GM21367 (cell line): ENCODE measurements at regions not wholly inside any gene's neighbourhood (a gene's known extent, or its start where the extent isn't known, plus 50 kb on each side); places are given as distances from the start of the nearest gene placed in this dataset.

Experiments
- ATAC-seq: cut with Tn5 transposase; IDR thresholded peaks from one replicate; pipeline ENCODE4 v1.9.1; 2021; ENCODE audit not compliant: unreplicated experiment

DNA sequence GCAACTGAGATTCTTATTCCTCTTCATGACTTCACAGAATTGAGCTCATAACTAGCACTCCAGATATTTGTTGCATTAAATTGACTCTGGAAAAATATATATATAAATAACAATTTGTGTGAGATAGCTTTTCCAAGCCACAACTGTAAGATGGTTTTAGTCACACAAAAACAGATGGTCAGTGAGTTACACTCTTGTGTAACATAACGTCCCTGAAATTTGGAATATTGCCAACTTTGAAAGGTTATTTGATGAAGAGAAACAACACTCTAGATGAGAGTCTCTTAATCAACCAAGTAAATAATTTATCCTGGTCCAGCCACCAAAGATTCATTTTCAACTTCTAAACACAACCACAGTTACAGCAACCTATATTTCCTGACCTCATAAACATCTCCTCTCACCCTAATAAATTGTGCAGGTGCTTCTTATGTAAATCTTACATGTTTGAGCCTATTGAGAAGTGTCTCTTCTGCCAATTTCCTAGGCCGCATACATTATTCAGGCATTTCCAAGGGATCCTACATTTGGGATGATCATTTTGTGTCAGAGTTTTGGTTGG, 84.9 kb upstream of the ACP3 start:
- no peak for ATAC-seq

GRCh38 chr3:132236701-132237651, 80.2 kb upstream of the ACP3 start:
- peak; percentile 82 for ATAC-seq

GRCh38 chr3:132237652-132238032, 79.6 kb upstream of the ACP3 start:
- ATAC-seq: no peak

GRCh38 chr3:132239587-132239986, 77.6 kb upstream of the ACP3 start:
- ATAC-seq: no peak

GRCh38 chr3:132241776-132242514, 75.3 kb upstream of the ACP3 start:
- no peak for ATAC-seq

- ATAC-seq: no peak
Measured at GRCh38 chr3:132242790-132243189, 74.4 kb upstream of the ACP3 start.

DNA sequence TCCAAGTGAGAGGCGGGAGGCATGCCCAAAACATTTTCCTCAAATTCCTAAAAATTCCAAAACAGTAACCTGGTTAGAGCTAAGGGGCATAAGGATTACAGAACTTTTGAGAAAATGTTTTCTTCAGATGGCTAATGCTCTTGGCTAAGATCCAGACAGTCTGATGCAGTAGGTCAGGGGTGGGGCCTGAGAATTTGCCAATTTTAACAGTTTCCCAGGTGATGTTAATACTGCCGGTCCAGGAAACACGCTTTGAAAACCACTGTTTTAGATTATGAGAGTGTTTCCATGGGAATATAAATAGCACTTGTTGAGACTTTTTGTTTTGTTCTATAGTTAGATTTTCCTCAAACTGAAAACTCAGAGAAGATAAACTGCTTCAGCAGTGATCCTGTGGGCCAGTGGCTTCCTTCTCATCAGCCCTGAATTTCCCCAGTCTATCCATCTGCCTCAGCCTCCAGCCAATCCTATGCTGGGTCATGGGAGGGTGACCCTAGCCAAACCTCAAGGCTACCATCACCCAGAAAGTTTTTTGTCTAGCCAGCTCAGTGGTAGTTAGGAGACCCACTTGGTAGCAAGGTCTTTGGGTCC, 71.6 kb upstream of the ACP3 start:
- no peak for ATAC-seq

DNA sequence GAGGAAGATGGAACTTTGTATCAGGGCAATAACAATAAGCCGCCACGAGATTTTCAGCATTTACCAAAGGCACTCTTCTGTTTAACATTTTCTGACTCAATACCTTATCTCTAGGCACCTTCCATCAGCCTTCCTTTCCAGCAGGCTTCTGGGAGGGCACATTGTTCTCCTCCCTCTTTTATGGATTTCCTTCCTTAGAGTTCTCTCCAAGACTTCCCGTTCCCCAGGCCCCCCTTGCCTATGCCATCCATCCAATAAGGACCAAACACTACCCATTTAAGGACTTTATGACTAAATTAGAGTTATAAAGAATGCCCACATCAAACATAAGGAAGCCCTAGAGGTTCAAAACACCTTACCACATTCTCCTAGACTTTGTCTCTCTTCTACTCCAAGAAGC, 71.0 kb upstream of the ACP3 start:
- no peak for ATAC-seq

- no peak for ATAC-seq
Measured at GRCh38 chr3:132247211-132247610, 70.0 kb upstream of the ACP3 start.

DNA sequence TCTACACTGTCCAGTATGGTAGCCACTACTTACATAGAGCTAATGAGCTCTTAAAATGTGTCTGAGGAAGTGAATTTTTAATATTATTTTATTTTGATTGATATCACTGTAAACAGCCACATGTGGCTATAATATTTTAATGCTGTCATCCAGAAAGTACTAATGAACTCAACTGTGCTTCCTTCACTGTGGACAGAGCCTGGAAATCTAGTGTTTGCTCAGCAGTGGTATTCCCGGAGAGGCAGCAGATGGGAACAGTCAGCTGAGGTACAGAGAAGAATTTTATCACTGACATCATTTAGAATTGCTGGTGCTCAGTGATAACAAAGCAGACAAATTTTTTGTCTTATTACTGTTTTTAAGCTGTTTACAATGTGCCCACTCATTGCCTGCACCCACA, 68.7 kb upstream of the ACP3 start:
- no peak for ATAC-seq

DNA sequence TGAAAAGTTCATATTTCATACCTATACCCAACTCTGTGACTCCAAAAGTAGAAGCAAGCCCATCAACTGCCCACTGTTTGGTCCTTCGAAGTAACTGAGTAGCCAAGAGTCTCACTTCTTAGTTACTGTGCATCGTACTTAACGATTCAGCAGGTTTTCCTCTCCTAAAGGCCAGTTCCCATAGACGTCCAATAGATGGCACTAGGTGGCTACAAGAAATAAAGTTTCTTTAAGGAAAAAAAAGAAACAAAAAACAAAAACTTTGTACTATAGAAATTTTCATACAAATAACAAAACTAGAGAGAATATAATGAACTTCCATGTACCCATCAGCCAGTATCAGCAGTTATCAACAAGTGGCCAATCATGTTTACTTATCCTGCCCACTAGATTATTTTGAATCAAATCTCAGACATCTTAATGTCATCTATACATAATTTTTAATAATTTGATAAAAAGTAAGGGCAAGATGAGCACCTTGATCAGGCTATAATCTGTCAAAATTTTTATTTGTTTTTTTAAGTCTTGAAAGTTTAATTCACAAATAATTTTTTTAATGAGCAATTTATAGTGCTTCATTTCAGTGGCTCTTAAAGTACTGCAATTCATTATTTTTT, 63.8 kb upstream of the ACP3 start:
- peak; percentile 57 for ATAC-seq

DNA sequence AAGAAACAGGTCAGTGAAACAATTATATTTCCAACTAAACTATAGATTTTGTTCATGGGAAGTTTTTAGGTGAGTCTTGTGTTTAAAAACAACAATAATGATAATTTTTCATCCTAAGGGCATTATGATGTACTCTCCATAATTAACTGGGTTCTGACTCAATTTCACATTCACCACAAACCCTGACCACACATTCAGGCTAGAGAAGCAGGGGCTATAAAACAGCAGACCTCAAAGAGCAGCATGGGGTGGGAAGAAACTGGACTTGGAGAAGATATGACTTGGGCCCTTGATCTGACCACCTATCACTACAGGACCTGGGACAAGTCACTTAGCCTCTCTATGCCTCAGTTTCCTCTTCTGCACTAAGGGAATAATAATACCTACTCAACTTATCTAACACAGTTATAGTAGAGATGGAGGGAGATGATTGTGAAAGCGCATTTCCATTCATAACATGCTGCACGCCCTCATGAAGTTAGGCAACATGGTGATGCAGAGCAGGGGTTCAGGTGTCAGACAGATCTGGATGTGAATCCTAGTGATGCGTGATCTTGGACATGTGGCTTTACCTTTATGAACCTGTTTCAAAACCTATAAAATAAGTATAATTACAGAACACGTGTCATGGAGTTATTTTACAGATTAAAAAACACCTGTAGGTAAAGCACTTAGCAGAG, 63.0 kb upstream of the ACP3 start:
- ATAC-seq: no peak

DNA sequence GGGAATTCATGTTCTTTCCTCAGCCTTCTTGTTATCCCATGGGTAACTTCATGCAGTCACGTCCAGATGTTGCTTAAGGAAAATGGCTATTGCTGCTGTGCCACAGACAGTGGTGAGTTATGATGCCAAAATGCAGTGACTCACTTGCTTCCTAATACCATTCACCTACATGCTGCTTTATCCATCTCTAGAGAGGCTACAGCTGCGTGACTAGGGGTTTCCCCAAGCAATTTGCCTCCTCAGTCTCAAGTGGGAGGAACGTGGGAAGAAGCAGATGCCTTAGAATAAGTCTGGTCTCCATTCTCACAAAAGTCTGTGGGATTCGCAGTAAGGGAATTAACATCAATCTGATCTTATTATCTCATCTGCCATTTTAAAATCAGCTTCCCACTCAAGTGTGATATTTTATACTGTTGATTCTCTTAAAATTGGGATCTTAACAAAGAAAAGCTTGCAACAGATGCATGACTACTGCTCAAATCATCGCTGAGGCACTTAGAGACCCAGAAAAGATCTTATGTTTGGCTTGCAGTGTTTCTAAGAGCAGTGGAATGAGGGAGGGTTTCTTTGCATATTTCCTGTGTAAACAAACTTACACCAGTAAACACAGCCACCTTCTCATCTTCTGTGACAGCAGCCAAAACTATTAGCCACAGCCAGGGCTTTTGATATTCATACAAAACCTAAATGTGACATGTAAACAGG, 62.0 kb upstream of the ACP3 start:
- ATAC-seq: no peak

DNA sequence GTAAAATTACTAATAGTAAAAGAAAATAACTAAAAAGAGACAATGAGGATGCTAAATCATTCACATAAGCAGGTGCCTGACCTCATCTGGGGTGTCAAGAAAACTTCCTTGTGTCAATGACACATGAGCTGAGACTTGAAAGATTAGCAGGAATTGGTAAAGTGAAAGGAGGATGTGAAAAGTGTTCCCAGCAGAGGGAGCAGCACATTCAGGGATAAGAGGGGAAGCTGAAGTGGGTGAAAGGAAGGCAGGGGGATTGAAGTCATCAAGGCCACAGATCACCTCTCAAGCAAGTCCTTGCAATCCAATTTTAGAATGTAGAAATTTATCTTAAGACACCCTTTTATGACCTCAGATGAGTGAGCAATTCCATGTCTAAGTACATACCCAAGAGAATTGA, 60.2 kb upstream of the ACP3 start:
- no peak for ATAC-seq

- no peak for ATAC-seq
Measured at GRCh38 chr3:132261506-132261905, 55.7 kb upstream of the ACP3 start.

DNA sequence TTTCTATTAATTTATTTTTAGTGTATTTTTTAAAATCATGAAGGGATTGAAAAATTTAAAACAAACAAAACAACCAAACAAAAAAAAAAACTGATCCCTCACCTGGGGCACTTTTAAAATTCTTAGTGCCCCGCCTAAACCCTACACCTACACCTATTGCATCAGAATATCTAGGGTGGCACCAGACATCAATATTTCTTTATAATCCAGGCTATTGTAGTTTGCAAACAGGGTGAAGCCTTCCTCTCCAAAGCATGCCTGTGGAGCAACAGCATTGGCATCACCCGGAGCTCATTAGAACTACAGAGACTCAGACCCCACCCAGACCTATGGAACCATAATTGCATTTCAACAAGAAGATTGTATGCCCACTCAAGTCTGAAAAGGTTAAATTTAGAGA, 54.9 kb upstream of the ACP3 start:
- no peak for ATAC-seq

DNA sequence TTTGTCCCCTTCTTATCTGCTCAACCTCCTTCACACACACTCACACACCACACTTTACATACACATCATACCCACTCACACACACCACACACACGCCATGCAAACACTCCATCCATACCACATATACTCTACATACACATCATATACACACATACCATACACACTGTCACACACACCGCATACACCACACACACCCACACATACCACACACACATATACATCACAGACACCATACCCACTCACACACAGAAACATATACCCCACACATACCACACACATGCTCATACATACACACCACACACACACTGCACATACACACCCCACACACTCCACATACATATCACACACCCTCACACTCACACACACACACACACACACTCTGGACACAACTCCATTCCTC, 54.3 kb upstream of the ACP3 start:
- no peak for ATAC-seq

DNA sequence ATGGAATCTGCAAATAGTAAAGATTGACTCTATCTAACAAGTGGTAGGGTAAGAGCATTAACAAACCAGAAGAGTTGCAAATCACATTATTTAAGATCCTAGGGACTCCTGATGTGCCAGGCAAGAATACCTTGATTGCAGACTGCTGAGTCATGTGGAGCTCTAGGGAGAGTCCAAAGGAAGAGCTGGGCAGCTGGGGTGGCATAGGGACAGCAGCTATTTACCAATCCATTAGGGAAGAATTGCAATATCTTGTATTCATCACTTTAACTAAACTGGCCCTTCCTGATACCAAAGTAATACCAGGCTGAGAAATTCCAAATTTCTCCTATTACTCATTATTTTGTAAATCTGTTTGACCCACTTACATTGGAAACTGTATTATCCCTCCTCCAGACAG, 52.2 kb upstream of the ACP3 start:
- ATAC-seq: no peak

DNA sequence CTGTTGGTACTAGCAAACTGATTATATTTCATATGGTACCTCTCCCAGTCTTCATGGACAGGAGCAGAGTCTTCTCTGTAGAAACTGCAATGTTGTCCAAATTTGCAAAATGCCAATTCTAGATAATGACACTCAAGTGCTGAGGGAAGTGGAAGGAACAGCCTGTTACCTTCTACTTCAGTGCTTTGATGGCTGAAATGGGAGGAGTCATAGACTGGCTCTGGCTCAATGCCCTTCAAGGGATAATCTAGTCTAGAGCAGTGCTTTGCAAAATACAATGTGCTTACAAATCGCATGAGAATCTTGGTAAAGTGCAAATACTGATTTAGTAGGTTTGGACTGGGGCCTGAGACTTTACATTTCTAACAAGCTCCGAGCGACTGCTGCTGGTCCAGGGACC, 51.7 kb upstream of the ACP3 start:
- ATAC-seq: no peak

DNA sequence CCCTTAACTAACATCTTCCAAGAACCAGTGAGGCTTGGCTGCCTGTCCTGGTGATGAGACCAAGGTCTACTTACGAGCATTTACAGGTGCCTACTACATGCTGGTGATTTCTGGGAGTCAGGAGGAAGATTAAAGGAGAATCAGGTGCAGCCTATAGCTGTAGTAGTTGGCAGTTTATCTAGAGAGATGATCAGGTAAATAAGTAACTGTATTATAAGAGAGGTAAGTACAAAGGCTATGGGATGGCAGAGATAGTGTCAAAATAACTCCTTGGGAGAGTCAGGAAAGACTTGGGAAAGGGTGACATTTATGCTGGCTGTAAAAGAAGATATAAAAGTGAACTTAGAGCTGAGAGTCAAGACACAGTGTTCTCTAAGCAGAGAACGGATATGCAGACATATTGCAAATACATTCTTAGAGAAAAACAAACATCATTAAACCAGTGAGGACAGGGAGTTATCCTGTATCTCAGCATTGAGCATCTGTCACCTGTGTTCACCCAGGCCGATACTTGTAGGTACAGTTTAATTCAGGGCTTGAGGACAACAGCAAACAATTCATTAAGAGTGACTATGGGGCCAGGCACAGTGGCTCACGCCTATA, 49.7 kb upstream of the ACP3 start:
- no peak for ATAC-seq
